HEK293T (cell line): ENCODE measurements at regions not wholly inside any gene's neighbourhood (a gene's known extent, or its start where the extent isn't known, plus 50 kb on each side); places are given as distances from the start of the nearest gene placed in this dataset.
A peak's percentile ranks its signal among the peaks of the same experiment; 100 is the strongest.

Source experiments
- FOXA1 ChIP-seq: fragments of 450-650 bp; IDR thresholded peaks from 2 replicates; pipeline ENCODE4 v1.6.1; 2016; ENCODE audit warnings: mild to moderate bottlenecking
- L3MBTL2 ChIP-seq: fragments of 450-650 bp; conservative IDR thresholded peaks from 2 replicates; pipeline ENCODE4 v1.6.1; 2016; ENCODE audit warnings: mild to moderate bottlenecking
- SP1 ChIP-seq: fragments of 450-650 bp; IDR thresholded peaks from 2 replicates; pipeline ENCODE4 v1.6.1; 2017
- SUZ12 ChIP-seq: fragments of 450-650 bp; IDR thresholded peaks from 2 replicates; pipeline ENCODE4 v1.6.1; 2016; ENCODE audit warnings: mild to moderate bottlenecking

DNA sequence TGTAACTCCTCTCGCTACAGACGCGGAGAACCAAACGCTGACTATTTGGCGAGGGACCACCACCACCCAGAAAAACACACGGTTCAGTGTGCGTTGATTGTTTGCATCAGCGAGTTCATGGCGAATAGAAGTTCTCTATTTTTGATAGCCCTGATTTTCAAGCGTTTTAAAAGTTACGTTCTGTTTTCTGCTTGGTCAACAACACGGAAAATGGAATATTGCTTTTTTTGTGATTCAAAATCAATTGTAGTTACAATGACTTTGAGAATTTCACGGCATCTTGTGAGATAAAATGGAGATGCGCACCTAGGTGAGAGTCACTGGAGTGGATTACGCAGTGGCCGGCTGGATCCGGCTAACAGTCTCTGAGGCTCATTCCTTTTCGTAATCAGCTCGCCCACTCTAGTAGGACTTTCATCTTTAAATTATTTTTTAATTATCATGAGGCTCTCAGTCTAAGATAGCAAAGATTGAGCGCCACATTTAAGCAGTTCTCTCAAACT lies 54.8 kb downstream of the CCDC54 start:
- TF ChIP-seq SUZ12 (no peak), SP1 (no peak), L3MBTL2 (0 out of 2 replicates have a peak, but pooled peaks have one; percentile 41), FOXA1 (no peak)
